MV-4-11 (cell line): ENCODE measurements at regions not wholly inside any gene's neighbourhood (a gene's known extent, or its start where the extent isn't known, plus 50 kb on each side); places are given as distances from the start of the nearest gene placed in this dataset.

Experiments used
- DNase-seq: peaks from one replicate; lab custom pipeline; 2025; lab: John Stamatoyannopoulos, UW

DNA sequence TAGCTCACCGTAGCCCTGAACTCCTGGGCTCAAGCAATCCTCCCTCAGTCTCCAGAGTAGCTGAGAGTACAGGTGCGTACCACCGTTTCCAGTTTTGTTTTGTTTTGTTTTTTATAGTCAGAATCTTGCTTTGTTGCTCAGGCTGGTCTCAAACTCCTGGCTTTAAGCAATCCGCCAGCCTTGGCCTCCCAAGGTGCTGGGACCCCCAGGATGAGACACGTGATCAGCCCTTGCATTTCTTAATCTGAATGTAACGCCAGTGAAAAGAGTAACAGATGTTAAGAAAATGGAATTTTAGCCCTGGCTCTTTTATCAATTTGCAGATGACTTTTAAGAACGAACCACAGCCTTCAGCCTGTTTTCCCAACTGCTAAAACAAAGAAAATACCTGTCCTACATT is 451.3 kb downstream of the SHQ1 start:
- no peak for DNase-seq

DNA sequence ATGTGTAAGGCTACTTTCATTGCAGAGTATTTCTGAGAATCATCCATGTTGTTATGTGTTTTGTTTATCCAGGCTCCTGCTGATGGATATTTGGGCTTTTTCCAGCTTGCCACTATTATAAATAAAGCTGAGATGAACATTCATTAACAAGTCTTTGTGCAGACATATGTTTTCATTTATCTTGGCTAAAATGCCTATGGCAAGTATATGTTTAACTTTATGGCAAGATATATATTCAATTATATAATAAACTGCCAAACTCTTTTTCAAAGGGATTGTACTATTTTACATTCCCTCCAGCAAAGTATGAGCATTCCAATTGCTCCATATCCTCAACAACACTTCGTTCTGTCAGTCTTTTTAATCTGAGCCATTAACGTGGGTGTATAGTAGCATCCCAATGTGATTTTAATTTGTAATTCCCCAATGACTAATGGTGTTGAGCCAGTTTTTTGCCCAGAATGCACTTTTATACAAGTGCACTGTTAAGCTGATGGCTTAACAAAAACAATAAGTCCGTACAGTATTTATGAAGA is 452.4 kb downstream of the SHQ1 start:
- DNase-seq: no peak

DNA sequence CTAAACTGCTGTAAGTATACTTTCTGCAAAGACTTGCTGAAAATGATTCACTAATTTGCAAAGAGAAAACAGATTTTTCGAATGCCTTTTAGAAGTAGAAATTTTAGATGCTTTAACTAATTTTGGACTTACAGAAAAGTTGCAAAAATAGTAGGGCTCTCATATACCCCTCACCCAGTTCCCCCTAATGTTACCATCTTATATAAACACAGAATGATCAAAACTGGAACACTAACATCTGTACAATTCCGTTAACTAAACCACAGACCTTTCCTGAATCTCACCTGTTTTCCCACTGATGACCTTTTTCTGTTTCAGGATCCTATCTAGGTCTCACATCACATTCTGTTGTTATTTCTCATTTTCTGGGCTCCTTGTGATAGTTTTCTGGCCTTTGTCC is 454.8 kb downstream of the SHQ1 start:
- DNase-seq: no peak

DNA sequence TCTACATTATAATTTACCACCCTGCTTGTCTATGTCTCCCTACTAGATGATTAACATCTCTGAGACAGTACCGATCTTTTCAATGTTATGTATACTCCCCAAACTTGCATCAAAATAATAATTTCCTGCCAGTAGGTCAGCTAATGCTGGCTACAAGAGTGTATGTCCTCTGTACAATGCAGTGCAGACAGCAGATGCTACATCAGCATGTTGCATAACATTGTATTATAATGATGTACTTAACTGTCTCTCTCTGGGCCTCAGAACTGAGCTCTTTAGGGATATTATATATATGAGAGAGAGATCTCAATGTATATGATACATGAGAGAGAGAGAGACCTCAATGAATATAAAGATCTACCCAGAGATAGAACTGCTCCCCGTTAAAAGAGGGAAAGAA is 456.6 kb downstream of the SHQ1 start:
- DNase-seq: no peak

DNA sequence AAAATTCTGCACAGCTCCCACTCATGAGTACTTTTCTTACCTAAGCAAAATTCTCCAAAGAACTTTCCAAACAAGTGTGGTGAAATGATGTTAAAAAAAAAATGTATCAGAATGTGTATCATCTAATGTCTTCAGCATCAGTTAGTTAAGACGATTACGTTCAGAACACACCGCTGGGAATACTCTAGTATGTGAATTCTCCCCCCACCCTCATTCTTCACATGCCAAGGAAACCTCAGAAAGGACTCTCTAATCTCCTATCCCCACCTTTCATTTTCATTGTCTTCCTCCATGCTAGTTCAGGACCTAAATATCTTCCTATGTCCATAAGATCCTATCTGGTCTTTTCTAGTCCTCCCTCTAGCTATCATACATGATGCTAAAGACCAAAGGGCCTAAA is 457.4 kb downstream of the SHQ1 start:
- no peak for DNase-seq

DNA sequence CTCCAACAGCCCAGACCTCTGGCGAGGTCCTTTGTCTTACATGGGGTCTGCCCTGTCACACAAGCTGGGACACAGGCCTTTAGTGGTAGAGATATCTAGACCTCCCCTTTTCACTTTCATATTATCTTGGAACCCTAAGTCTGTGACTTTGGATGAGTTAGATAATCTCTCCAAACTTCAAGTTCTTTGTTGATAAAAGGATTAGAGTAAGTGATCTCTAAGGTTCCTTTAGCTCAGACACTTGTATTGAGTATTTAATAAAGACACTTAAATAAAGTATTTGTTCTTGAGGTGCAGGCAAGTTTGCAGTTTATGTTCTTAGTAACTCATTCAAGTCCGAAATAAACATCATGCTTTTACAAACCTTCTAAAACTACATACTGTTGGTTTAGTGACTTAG is 459.6 kb downstream of the SHQ1 start:
- DNase-seq: no peak

DNA sequence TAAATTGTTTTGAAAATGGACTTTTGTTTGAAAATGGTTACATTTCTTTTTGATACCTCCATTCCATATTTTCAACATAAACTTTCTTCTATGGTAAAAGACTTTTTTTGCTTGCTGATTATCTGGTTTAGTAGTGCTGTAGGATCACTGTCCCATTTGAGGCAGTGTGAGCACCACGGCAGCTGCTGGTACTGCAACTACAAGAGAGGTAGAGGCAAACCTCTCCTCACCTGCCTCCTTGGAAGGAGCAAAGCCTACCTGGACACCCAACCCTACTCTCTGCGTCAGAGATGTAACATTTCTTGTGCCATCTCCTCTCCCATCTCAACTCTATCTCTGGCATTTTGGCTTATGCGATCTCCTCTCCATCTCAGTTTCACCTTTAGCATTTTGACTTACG is 460.1 kb downstream of the SHQ1 start:
- DNase-seq: no peak

DNA sequence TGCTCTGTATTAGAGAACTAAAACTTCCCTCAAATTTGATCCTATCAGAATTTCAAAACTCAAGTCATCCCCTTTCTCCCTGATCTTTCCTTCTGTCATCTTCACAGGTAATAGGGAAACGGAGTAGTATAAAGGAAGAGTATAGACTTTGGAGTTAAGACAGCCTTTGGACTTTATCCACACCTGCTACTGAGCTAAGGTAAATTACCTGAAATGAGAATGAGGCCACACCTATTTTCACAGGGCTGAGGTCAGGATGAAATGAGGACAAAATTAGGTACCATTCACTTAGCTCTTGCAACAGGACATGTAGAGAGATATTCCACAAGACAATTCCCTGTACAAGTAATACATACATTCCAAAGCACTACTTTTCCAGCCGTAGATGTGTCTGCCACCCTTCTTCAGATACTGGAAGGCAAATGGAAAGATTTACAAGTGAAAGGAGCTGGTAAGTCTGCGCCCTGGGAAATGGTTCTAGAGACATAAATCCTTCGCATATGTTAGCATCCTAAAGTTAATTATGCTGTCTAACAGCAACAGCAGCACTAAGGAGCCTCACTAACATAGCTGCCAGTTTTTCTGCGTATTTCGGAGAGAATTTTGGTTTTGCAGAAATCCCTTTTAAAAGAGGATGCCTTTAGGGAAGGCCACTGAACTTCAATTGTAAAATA is 461.8 kb downstream of the SHQ1 start:
- no peak for DNase-seq

DNA sequence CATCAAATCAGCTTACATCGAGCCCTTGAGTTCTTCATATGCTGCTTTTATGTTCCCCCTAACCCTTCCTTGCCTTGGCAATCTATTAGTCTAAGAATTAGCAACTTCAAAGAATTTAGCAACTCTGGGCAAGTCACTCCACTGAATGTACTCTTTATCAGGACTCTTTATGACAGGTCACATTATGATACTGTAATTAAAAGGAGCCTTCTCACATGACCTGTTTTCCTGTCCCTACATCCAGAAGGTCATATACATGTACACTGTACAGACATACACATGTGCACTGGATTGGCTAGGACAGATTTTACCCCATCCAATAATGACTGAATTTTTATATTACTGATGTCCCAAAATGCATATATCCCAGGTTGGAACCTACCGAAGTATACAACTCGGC is 463.1 kb downstream of the SHQ1 start:
- DNase-seq: no peak

DNA sequence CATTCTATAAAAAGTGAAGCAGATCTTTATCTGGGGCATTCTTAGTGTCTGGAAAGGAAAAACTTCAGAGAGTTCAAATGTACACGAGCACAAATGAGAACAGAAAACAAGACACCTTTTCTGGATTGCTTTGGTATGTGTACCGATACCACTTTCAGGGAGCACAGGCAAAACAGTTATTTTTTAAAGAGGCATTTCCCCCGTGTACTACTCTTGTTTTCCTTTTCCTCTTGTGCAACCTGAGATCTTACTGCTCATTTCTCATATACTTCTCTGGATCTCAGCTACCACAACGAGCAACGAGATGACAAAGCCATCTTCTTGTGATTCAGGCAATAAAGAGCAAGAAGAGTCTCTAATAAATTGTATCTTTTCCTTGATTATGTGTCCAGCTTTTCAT is 463.6 kb downstream of the SHQ1 start:
- no peak for DNase-seq

DNA sequence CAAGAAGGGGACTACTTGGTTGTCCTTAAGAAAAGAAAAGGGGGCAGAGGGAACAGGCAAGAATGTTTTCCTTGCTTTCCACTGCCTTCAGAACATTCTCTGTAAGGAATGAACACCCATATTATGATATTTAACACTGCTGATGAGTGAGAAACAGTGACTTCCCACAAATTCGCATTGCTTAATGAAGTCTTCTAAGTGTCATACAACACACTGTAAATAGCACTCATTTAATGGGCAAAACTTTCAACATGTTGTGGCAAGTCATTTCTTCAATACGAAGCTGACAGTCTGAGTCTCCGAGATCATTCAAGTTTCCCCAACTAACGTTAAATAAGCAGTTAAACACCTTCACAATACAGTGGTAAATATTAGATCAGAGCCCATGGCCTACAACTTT is 464.4 kb downstream of the SHQ1 start:
- DNase-seq: no peak

DNA sequence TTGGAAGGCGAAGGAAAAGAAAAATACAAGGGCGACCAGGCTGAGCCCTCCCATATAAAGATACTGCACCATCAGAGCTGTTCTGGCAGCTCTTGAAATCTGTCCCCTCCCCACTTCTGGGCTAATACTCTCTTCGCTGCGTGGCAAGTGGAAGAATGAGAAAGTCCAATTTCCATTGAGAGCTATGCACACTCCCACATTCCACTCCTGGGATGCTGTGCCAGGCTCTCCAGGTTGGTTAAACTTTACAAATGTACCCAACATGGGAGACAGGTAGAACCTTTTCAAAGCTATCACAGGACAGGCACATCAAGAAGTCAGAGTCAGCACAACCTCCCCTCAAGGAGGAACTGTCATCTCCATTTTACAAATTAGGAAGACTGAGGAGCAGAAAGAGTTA is 465.0 kb downstream of the SHQ1 start:
- DNase-seq: no peak

DNA sequence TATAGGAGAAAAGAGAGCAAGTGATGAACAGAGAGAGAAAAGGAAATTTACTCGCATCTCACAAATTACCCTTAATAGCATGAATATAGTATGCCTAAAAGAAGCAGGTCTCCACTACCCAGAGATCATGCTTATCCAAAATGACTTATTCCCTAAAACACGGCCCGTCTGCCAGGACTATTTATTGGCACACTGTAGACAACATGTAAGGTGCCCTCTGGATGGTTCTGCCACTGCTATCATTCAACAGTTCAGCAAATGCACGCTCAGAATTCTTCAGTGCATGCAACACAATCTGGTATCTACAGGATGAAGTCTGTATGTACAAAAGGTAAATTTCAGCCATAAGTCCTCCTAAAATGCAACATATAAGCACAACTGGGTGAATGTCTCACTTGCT is 465.8 kb downstream of the SHQ1 start:
- no peak for DNase-seq

DNA sequence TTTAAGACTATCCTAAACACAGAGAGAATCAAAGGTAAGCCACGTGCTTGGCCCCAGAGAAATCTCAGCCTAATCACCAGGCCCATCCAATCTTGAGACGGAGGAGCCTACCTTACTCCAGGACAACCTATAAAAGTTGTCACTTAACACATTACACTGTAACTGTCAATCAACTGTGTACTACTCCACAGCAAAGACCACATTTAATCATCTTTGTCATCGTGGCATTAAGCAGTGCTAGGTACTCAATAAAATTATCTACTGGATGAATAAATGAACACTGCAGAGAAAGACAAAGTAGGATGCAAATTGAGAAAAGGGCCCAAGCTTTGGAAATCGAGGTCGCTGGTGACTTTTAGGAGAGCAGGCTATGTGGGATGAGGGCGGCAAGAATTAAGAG is 466.7 kb downstream of the SHQ1 start:
- DNase-seq: no peak

DNA sequence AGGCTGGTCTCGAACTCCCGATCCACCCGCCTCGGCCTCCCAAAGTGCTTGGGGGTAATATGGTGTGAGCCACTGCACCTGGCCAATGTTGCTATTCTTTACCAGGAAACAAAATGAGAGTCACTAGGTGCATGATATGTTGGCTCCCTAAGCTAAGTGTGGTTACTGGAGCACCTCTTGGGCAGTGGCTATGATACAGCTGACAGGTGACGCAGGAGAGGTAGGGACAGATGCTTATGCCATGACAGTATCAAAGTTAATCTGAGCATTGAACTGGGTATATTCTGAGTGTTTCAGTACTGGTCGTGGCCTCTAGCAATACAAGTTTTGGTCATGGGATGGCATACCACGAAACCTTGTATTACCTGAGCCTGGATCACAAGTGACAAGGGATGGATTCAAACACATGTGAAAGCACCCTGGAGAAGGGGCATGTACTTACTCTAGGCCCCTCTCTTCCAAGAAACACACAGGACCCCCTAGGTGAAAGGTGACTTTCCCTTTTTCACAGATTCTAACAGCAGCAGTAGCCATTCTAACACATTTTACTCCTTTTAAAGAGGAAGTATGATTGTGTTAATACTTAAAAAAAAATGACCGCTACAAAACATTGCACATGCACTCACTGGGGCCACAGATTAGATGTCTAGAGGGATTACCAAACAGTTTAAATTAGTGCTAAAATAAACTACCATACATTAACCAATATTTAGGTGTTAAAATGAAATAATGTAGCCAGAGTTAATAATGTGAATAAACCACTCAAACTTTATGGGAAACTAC is 467.3 kb downstream of the SHQ1 start:
- peak; percentile 29 for DNase-seq

DNA sequence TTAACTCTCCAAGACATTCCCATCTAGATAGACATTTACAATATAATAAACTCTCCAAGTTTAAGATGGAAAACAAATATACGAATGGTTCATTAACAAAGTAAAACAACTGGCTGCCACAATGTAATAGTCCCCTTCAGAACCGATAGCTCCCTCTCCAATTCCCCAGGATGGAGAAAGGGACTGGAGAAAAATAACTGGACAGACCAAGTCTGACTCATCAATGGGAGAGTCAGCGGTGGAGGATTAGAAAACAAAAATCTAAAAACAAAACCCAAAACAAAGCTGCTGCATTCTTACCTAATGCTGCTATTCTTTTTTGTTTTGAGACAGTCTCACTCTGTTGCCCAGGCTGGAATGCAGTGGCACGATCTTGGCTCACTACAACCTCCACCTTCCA is 468.1 kb downstream of the SHQ1 start:
- DNase-seq: no peak

DNA sequence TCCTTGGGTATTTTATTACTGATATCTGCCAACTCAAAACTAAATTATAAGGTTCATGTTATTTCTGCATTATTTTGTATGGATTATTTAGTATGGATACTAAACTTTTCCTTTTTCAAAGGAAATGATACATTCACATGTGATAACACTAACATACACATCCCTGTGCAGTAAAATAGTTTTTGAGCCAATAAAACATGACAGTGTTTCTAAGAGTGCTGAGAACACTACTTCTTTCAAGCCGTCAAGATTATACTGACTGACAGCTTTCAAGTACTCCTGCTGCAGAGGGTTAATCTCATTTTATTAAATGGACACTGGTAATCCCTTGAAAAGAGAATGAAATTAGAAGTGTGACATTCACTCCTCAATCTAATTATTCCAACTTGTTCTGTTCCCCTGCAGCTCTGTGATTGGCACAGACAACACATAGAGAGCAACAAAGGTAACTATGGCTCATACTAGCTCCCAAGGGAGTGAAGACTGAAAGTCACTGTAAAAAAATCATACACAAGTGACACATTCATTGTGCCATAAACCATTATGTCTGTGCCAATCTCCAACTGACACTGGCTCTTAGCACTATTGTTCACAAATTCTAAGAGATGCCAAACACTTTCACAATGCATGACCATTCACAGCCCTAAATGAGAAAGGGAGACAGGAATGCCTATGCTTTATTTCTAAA is 468.6 kb downstream of the SHQ1 start:
- DNase-seq: no peak

DNA sequence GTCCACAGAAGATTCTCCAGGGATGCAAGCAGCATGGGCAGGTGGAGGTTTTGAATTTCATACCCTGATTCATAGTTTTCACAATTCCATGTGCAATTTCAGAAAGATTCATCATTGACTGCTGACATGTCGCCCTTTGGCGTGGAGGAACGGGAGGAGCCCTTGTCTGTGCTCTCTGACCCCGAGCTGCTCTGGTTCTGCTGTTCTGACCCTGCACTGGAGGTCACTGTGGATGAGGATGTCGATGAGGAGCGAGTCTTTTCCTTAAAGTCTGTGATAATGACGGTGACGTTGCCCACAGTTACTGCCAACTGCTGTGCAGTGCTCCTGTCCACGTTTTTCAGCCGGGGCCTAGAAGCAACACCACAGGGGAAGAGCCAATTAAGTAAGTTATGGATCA is 470.0 kb downstream of the SHQ1 start:
- no peak for DNase-seq

DNA sequence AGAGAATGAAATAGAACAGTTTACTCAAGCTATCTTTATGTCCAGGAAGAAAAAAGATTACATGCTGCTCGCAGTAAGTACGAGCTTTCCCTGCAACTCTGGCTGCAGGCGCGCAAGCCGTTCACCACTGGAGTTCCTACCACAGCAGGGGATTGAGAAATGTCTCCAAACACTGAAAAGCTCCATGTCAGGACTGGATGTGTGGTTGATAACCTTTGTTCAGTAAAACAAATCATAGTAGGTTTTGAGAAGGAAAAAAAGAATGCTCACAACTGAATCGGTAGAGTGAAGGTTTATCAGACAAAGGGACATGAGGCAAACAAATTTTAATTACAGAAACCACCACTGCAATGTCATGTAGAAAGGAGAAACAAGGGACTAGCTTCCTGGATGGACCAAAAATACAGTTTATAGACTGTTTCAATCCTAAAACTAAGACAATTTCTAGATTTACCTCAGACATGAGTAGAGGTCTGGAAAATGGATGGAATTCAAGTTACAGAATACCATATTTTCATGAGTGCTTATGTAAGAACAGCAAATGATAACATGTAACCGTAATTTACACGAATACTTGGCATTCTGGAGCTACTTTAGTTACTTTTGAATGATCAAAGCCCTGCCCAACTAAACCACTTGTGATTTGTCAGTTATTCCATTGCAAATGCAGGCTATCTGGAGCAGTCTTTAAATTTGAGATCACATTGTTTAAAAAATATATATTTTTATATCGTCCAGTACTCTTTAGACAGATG is 471.1 kb downstream of the SHQ1 start:
- DNase-seq: peak; percentile 63

DNA sequence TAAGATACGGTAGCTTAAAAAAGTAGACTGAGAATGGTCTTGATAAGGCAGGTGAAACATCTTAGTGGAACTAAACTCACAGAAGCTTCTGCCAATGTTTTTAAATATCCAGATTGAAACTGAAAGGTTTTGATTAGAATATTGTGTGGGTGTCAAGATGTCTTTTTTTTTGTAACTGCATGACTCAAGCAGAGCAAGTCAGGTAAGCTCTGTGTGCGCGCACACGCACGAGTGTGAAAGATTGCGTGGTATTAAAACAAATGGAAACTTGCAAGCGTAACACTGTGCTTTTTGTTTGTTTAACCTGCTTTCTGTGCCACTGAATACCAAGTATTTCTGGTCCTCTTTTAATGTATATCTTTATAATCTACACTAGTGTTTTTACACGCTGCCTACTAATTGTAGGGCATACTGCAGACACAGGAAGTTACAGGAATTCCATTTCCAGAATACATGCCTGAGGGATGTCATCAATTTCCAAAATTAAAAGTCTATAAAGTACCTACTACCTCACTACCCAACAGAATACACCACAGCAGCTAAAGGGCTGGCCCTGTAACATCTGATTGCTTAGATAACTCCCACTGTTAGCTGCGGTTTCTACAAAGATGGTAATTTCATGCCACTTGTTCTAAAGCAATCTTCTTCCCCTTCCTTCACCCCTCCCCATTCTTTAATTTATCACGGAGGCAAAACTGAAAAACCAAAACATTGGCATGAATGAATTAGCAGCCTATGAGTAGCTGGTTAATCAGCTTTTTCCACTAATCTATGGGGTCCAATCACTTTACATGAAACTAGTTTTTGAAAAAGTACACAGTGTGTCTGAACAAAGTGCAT is 472.8 kb downstream of the SHQ1 start:
- DNase-seq: peak; percentile 10

DNA sequence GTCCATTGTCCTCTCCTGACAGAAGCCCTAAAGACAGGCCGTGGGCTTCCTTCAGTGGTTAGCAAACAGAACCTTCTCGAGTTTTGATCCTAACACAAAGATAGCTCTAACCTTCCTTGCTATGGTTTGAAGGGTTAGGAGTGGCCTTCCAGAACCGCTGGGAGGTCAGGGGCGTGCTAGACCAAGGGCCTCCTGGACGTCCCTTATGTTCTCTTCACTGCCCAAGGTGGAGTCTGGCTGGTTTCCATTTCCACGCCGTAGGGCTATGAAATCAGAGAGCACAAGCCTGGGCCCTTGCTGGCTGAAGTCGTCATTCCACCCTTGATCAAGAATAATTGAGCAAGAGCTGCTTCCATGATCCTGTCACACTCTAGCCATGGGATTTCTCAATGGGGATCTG is 475.1 kb downstream of the SHQ1 start:
- DNase-seq: no peak
